ENCODE measurements at regions not wholly inside any gene's neighbourhood (a gene's known extent, or its start where the extent isn't known, plus 50 kb on each side); places are given as distances from the start of the nearest gene placed in this dataset.
"Not testable (repeated sequence)": the region's sequence is repeated elsewhere in the genome, so short reads cannot be mapped to it uniquely, and the experiment has no call there.

DNA sequence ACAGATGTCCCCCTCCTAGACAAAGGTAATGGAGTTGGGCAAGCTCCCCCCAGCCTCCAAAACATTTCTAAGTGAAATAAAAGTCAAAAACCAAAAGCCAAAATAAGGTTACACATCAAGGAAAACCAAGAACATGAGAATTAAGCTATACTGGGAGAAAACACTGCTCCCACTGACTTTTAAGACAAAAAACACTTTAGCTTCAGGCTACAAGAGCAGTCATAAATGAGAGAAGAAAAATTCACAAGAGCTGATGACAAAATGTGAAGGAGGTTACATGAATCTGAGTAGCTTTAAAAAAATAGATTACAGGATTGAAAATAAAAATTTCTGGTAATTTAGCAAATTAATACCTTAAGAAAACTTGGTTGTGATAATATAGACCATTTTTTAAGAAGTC is 1370.3 kb upstream of the CDH9 start:
- no peak for DNase-seq

DNA sequence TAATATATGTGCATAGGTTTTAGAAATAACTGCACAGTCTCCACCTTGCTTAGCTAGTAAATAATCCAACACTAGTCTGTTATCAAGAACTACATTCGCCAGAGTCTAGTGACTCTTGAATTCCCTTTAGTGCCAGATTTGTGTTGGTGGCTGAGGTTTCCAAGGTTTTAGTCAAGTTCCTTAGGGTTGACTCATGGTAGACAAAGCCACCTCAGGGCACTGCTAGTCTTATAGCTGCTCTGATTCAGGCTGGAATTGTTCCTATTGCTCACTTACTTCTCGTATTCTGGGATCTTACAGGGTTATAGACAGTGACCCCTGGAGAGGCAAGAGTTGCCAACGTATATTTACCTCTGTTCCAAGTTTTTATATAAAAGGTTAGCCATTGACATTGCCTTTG is 1369.8 kb upstream of the CDH9 start:
- DNase-seq = no peak

DNA sequence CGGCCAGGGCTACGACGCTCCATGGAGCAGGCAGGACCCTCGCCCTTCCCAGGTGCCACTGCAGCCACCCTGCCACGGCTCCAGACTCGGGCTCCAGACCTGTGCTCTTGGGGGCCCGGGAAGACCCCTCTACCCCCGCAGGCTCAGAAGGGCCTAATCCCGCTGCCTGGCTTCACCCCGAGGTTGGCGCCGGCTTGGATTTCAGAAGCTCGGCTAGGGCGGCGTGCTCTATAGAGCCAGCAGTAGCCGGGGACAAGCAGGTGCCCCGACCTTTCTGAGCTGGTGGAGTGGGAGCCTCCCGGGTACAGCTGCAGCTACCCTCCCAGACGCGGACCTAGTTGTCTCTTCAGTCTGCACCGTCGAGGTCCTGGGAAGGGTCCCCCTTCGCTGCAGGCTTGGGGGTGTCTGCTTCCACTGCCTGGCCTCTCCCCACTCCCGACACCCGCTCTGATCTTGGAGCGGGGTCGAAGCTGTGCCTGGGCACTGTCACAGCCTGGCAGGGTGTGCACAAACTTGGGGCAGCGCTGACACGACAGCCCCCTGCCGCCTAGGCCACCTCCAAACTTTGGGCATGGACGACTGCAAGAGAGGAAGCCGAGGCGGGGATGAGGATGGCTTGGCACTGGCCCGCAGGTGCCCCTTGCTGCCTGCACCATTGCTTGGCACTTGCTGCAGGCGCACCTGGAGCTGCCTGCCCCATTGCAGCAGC is 1366.1 kb upstream of the CDH9 start:
- DNase-seq = no peak

DNA sequence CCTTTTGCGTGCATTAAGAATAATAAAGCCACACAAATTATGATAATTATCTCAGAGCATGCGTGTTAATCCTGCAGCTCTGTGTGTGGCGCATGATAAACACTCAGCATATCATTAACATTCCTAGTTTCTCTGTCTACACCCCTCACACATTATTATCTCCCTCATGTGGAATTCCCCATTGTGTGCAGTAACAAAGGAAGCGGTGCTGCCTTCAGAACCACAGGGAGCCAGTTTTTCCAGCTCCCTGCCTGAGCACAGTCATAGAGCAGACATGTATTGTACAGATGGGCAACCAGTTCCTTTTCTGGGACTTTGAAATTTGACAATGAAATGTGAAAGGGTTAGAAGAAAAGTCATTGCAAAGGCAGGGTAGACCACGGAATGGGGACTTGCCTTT is 1365.5 kb upstream of the CDH9 start:
- DNase-seq = no peak

DNA sequence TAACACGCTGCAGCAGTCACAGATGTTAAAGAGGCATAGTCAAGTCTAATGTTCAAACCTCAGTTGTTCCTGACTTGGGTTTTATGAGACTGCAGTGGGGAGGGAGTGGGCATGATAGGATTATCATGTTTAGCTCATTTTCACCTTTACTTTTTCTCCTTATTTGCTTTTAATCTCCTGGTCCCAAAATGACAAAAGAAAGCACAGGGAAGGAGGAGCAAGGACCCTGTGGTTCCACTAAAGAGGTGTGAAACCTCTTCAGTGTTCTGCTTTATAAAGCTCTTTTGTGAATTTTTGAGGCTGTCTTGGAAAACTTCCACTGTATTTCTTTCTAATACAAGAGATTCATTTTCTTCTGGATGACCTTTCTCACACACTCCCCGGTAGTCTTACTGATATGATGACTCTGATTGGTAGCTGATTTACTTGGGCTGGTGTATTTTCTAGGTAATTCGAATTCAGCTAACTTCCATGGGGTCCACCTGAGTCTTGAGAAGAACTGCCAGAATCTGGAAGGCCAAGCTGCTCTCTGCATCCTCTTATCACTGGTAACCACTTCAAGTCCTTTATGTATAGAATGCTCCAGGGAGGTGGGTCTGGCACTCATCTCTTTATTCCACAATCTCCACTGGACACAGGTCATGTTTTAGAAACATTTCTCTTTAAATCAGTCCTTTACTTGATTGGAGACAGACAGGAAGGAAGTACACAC is 1364.4 kb upstream of the CDH9 start:
- DNase-seq = no peak

DNA sequence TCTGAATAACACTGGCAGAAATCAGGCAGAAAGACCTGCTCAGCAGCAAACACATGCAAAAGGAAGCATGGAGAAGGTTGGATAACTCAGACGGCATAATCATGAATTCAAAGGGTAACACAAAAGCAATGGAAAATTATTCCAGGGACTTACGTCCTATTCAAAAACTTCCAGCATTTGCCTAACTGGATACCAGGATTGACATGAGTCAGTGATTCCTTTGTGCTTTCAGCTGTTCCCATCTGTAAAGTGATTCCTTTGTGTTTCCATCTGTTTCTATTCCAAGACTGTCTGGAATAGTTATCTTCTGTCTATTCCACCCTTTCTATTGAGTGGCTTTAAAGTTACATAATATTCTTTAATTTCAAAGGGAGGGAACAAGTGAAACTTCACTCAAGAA is 1361.7 kb upstream of the CDH9 start:
- DNase-seq = no peak

DNA sequence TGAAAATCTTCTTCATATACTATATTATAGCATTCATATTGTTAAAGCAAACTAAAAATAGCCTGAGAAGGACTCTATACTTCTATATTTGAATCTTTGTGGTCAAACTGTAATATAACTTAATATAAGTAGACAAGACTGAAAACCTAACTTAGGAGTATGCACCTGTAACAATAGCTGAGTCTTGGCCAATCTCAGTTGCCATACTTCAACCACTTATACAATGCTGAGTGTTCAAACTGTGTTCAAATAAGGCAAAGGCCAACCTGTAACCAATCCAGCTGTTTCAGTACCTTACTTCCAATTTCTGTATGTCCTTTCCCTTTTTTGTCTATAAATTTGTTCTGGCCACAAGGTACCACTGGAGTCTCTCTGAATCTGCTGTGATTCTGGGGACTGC is 1360.8 kb upstream of the CDH9 start:
- DNase-seq = no peak

DNA sequence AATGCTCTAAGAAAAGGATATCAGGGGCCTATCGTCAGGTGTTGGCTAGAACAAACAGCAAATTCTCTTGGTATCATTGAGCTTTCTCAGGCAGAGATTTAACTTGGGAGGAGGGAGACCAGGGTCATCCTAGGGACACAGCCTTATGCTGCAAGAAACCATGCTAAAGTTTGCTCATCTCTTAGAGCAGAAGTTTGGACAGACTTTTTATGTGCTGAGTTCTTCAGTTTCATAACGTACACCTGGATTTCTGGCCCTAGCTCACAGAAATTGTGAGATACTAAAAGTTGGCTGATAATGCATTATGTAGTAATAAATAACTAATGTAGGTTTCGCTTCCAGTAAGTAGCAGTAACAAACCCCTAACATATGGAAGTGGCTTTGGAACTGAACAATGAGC is 1359.8 kb upstream of the CDH9 start:
- no peak for DNase-seq

DNA sequence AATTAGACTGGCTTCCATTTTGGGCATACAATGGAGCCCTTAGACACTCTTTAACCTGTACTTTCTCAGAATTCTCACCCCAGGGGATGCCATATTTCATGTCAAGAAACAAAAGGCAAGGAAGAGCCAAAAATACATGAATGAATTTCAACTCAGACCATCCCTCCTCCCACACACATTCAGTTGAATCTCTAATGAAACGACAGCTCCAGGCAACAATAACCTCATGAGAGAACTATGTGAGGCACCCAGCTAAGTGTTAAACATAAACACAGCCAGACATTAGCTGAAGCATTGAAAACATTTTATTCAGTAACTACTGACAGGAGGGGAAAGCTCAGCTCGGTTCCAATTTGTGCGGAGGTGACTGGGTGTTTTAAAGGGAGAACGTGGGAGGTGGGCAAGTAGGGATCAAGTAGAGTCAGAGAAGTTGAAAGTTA is 1359.1 kb upstream of the CDH9 start:
- no peak for DNase-seq

DNA sequence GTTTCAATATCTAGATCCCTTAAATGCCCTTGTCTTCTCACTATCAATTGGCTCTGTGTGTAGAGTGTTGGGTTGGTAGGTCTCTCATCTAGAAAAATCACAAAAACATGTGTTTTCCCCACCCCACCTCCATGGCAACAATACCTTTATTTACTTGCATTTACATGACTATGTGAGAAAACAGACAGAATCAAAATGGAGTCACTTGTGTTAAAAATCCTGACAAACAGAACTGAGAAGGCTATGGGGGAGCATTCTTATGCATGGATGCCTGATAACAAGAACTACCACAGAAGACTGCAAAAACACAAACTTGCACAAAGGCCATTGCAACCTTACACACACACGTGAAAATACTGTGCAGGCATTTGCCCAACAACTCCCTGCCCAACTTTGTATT is 1352.9 kb upstream of the CDH9 start:
- DNase-seq = no peak

DNA sequence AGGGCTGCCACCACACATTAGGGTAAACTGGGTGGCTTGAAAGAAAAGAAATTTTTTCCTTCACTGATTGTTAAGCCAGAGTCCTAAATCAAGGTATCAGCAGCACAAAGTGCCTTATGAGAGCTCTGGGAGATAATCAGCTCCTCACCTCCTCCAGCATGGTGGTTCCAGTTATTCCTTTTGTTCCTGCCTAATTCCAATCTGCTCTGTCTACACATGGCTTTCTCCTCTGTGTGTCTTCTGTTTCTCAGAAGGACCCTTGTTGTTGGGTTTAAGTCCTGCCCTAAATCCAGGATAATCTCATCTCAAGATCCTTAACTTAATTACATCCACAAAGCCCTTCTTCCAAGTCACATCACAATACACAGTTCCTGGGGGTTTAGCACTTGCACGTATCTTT is 1352.0 kb upstream of the CDH9 start:
- no peak for DNase-seq

DNA sequence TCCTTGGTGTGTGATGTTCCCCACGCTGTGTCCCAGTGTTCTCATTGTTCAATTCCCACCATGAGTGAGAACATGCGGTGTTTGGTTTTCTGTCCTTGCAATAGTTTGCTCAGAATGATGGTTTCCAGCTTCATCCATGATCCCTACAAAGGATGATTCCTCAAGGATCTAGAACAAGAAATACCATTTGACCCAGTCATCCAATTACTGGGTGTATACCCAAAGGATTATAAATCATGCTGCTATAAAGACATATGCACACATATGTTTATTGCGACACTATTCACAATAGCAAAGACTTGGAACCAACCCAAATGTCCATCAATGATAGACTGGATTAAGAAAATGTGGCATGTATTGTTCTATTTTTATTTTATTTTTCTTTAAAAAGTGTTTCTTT is 1351.3 kb upstream of the CDH9 start:
- DNase-seq = not testable (repeated sequence)

DNA sequence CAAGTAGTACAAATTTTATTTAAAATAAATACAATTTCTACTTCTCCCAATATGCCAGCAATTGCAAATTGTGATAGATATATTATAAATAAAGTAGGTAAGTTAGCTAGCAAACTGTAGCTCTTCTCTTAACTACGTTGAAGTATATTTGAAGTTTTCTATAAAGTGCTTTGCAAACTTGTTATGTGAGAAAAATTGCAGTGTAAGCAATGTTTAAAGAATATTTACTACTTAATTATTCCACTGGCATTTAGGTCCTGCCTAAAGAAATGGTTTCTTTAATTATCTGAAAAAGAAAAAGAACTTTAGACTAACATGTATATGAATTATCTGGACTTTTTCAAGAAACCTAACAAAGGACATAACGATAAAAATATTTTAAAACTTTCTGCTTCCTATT is 1350.0 kb upstream of the CDH9 start:
- DNase-seq = no peak

DNA sequence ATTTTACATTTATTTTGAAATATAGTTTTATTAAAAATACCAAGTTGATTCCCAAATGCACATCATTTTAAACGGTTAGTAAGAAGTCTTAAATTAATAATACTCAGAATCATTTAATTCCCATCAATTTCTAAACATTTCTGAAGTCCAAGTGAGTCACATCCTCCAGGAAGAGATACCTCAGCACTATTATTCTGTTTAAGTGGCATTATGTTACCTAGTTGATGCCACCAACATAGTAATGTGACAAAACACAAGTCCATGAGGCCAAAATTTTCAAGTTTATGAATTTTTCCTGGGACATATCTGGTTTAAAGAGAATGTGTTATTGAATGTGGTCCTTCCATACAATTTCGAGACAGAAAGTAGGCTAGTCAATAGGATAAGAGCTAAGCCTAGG is 1348.3 kb upstream of the CDH9 start:
- no peak for DNase-seq

DNA sequence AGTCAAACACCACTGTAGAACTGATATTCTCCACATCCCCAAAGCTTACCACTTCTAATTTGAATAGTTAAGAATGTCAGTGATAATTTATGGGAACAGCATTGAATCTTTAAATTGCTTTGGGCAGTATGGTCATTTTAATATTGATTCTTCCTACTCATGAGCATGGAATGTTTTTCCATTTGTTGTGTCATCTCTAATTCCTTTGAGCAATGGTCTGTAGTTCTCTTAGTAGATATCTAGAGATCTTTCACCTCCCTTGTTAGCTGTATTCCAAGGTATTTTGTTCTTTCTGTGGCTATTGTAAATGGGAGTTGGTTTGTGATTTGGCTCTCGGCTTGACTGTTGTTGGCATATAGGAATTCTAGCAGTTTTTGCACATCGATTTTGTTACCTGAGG is 1341.8 kb upstream of the CDH9 start:
- DNase-seq = no peak

DNA sequence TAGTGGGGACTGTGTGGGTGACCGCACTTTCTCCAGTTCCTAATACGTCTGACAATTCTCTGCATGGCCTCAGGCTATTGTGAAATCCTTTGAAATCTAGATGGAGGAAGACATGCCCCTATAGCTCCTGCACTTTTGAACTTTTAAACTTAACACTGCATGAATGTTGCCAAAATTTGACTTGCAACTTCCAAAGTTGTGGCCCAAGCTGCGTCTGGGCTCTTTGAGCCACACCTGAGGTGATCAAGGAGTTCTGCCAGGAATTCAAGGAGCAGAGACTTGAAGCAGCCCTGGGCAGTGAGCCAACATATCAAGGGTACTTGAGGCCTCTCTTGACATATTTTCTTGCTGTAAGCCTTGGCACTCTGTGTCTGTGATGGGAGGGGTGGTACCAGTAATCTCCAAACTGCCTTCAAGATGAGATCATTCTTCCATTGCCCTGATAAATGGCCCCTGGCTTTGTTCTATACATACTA is 1336.1 kb upstream of the CDH9 start:
- DNase-seq = no peak

DNA sequence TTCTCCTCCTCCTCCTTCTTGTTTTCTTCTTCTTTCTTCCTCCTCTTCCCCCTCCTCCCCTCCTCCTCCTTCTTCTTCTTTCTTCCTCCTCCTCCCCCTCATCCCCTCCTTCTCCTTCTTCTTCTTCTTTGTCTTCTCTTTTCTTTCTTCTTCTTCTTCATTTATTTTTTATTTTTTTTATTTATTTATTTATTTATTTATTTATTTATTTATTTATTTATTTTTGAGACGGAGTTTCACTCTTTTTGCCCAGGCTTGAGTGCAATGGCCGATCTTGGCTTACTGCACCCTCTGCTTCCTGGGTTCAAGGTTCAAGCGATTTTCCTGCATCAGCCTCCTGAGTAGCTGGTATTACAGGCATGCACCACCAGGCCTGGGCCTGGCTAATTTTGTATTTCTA is 1332.5 kb upstream of the CDH9 start:
- no peak for DNase-seq

DNA sequence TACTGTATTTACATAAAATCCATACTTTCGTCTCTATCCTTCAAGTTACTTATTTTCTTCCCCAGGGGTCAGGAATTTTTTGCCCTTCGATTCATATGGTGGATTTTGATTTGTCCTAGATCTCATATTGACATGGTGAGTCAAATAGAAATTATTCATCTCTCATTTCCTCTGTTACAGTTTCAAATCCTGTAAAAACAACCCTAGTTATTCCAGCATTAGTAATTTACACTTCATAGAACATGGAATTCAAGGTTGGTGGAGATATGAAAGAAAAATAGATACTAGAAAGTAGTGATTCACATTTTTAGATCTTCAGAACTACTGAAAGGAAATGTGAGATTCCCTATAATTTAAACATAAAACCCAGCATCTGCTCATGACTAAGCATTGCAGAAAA is 1331.0 kb upstream of the CDH9 start:
- no peak for DNase-seq

DNA sequence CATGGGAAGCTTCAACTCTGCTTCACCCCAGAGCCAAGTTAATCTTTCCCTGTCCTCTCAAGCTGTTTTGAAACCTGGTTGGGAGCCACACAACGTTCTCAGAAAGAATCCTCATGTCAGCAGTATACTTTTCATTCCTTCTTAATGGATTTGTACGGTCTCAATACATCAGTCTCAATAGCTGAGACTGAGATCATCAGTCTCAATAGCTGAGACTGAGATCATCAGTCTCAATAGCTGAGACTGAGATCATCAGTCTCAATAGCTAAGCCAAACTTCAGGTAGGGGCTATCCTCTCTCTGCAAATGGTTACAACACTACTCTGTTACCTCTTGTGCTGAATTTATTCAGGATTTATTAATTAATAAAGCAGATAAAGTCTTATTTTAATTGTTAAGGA is 1317.4 kb upstream of the CDH9 start:
- no peak for DNase-seq

DNA sequence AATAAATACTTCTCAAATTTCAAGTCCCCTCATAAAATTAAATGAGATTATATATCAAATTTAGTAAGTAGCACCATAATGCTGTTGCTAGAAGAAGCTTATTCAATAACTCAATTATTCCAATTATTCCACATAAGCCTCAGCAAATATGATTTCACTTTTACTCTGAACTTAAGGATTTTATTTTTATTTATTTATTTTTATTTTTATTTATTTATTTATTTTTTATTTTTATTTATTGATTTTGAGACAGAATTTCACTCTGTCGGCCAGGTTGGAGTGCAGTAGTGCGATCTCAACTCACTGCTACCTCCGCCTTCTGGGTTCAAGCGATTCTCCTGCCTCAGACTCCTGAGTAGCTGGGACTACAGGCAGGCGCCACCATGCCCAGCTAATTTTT is 1308.3 kb upstream of the CDH9 start:
- DNase-seq = no peak

DNA sequence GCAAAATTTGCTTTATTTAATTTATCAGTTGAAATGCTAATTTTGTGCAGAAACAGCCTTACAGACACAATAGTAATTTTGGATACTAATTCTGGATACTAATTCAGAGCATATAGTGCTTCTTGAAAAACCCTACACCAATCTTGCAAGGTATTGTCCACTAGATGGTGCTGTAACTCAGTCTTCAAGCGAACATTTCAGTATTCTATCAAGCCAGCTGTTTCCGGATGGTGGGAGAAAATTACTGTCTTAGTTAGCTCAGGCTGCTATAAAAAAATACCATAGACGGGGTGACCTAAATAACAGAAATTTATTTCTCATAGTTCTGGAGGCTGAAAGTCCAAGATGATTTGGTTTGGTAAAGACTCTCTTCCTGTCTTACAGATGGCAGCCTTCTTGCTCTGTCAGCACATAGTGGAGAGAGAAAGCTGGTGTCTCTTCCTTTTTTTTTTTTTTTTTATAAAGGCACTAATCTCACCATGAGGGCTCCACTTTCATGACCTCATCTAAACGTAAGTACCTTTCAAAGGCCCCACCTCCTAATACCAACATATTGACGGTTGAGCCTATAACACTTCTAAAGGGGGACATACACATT is 1306.5 kb upstream of the CDH9 start:
- no peak for DNase-seq

DNA sequence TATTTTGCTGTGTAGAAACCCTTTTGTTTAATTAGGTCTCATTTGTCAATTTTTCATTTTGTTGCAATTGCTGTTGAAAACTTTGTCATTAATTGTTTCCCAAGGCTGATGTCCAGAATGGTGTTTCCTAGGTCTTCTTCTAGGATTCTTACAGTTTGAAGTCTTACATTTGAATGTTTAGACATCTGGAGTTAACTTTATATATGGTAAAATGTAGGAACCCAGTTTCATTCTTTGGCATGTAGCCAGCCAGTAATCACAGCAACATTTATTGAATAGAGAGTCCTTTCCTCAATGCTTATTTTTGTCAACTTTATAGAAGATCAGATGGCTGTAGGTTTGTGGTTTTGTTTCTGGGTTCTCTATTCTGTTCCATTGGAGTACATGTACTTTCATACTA is 1290.8 kb upstream of the CDH9 start:
- no peak for DNase-seq

DNA sequence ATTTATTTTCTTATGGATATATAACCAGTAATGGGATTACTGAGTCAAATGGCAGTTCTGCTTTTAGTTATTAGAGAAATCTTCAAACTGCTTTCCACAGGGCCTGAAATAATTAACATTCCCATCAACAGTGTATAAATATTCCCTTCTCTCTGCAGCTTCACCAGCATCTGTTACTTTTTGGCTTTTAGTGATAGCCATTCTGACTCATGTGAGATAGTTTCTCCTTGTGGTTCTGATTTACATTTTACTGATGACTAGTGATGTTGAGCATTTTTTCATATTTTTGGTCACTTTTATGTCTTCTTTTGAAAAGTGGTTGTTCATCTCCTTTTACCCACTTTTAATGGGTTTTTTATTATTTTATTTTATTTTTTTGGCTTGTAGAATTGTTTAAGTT is 1290.3 kb upstream of the CDH9 start:
- DNase-seq = no peak

DNA sequence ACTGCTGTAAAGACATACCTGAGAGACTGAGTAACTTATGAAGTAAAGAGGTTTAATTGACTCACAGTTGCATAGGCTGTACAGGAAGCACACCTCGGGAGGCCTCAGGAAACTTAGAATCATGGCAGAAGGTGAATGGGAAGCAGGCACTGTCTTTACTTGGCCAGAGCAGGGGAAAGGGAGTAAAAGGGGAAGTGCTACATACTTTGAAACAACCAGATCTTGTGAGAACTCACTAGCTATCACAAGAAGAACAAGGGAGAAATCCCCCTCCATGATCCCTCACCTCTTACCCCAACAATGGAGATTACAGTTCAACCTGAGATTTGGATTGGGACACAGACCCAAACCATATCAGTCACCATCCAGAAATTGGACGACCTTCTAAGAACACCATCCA is 1285.8 kb upstream of the CDH9 start:
- no peak for DNase-seq

DNA sequence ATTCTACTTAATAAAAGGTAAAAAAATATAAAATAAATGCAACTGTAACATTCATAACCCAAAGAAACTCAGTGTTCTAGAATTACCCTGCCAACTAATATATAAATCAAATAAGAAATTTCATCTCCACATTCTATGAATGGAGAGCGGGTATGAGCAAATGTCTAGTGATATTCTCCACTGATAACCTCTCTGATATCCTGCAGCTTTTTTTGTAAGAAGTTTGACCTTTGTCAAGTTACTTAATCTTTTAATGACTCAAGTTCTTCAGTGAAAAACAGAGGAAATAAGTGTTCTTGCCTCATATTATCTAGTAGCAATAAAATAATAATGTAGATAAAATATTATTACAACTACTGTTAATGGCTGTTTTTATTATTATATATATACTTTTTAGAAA is 1275.6 kb upstream of the CDH9 start:
- DNase-seq = no peak
